OCI-LY3 (cell line): ENCODE measurements at regions not wholly inside any gene's neighbourhood (a gene's known extent, or its start where the extent isn't known, plus 50 kb on each side); places are given as distances from the start of the nearest gene placed in this dataset.

Experiments
- CTCF ChIP-seq: fragments of 200-600, 300-600 bp; sonication (generic); IDR thresholded peaks from 2 replicates; pipeline ENCODE4 v1.5.1; 2014; ENCODE audit warnings: antibody characterized with exemption, low read length, low read depth
- EZH2phosphoT487 ChIP-seq: fragments of 200-600 bp; shearing (Covaris generic); IDR thresholded peaks from 2 replicates; pipeline ENCODE4 v1.6.1; 2018; ENCODE audit warnings: antibody characterized with exemption, mixed run types, low read depth

- TF ChIP-seq CTCF: no peak
- TF ChIP-seq EZH2phosphoT487: no peak
These were observed 1054.3 kb upstream of the TENM4 start for GRCh38 chr11:80495116-80495515.
